ENCODE measurements at regions not wholly inside any gene's neighbourhood (a gene's known extent, or its start where the extent isn't known, plus 50 kb on each side); places are given as distances from the start of the nearest gene placed in this dataset.

- no peak overlapping the region for H3K27ac ChIP-seq (ENCODE audit: low read length)
- no peaks in the 10 kb centered on the region for H3K27me3 ChIP-seq (ENCODE audit: control insufficient read depth, insufficient read depth, low read length)
- no peak overlapping the region for H3K4me3 ChIP-seq (ENCODE audit: low read length)
- H3K9me3 ChIP-seq (ENCODE audit: control insufficient read depth, insufficient read depth, low read length): no peaks in the 10 kb centered on the region
- no peaks in the 10 kb centered on the region for H3K4me1 ChIP-seq (ENCODE audit: control insufficient read depth, insufficient read depth, low read length)
- no peaks in the 10 kb centered on the region for H3K36me3 ChIP-seq (ENCODE audit: control insufficient read depth, insufficient read depth, low read length)
- DNase-seq (ENCODE audit: low read depth, low spot score): no peak
- WGBS (ENCODE audit: insufficient coverage, insufficient read length): 100% methylated on average over 1 of the region's 2 CpGs
Observed at GRCh38 chr5:101878190-101878589, 417.9 kb downstream of the SLCO4C1 start.

- no CpG with 5 or more reads among the region's 1 CpG for WGBS (ENCODE audit: insufficient coverage, insufficient read length)
- no peak overlapping the region for H3K27ac ChIP-seq (ENCODE audit: low read length)
- no peaks in the 10 kb centered on the region for H3K36me3 ChIP-seq (ENCODE audit: control insufficient read depth, insufficient read depth, low read length)
- no peaks in the 10 kb centered on the region for H3K27me3 ChIP-seq (ENCODE audit: control insufficient read depth, insufficient read depth, low read length)
- no peaks in the 10 kb centered on the region for H3K4me1 ChIP-seq (ENCODE audit: control insufficient read depth, insufficient read depth, low read length)
- no peak overlapping the region for H3K4me3 ChIP-seq (ENCODE audit: low read length)
- no peak for DNase-seq (ENCODE audit: low read depth, low spot score)
- H3K9me3 ChIP-seq (ENCODE audit: control insufficient read depth, insufficient read depth, low read length): no peaks in the 10 kb centered on the region
Observed at GRCh38 chr5:101877451-101877850, 418.6 kb downstream of the SLCO4C1 start.

GRCh38 chr5:101866473-101866872 is 429.6 kb downstream of the SLCO4C1 start:
- DNase-seq (ENCODE audit: low read depth, low spot score): no peak
- H3K36me3 ChIP-seq (ENCODE audit: control insufficient read depth, insufficient read depth, low read length): no peaks in the 10 kb centered on the region
- no peaks in the 10 kb centered on the region for H3K4me1 ChIP-seq (ENCODE audit: control insufficient read depth, insufficient read depth, low read length)
- no CpG with 5 or more reads among the region's 1 CpG for WGBS (ENCODE audit: insufficient coverage, insufficient read length)
- H3K27me3 ChIP-seq (ENCODE audit: control insufficient read depth, insufficient read depth, low read length): no peaks in the 10 kb centered on the region
- no peaks in the 10 kb centered on the region for H3K9me3 ChIP-seq (ENCODE audit: control insufficient read depth, insufficient read depth, low read length)
- H3K4me3 ChIP-seq (ENCODE audit: low read length): no peak overlapping the region
- no peak overlapping the region for H3K27ac ChIP-seq (ENCODE audit: low read length)

GRCh38 chr5:101860563-101860962 is 435.5 kb downstream of the SLCO4C1 start:
- Histone ChIP-seq H3K36me3 (ENCODE audit: control insufficient read depth, insufficient read depth, low read length) (no peaks in the 10 kb centered on the region), H3K9me3 (ENCODE audit: control insufficient read depth, insufficient read depth, low read length) (no peaks in the 10 kb centered on the region), H3K4me1 (ENCODE audit: control insufficient read depth, insufficient read depth, low read length) (no peaks in the 10 kb centered on the region), H3K27me3 (ENCODE audit: control insufficient read depth, insufficient read depth, low read length) (no peaks in the 10 kb centered on the region), H3K4me3 (ENCODE audit: low read length) (no peak overlapping the region), H3K27ac (ENCODE audit: low read length) (no peak overlapping the region)
- no CpG with 5 or more reads among the region's 6 CpGs for WGBS (ENCODE audit: insufficient coverage, insufficient read length)
- no peak for DNase-seq (ENCODE audit: low read depth, low spot score)

GRCh38 chr5:101860145-101860544 is 435.9 kb downstream of the SLCO4C1 start:
- no peaks in the 10 kb centered on the region for H3K27me3 ChIP-seq (ENCODE audit: control insufficient read depth, insufficient read depth, low read length)
- H3K4me1 ChIP-seq (ENCODE audit: control insufficient read depth, insufficient read depth, low read length): no peaks in the 10 kb centered on the region
- H3K4me3 ChIP-seq (ENCODE audit: low read length): no peak overlapping the region
- DNase-seq (ENCODE audit: low read depth, low spot score): no peak
- H3K27ac ChIP-seq (ENCODE audit: low read length): no peak overlapping the region
- H3K36me3 ChIP-seq (ENCODE audit: control insufficient read depth, insufficient read depth, low read length): no peaks in the 10 kb centered on the region
- WGBS (ENCODE audit: insufficient coverage, insufficient read length): no CpG with 5 or more reads among the region's 10 CpGs
- no peaks in the 10 kb centered on the region for H3K9me3 ChIP-seq (ENCODE audit: control insufficient read depth, insufficient read depth, low read length)

GRCh38 chr5:101846496-101846895 is 449.6 kb downstream of the SLCO4C1 start:
- H3K4me3 ChIP-seq (ENCODE audit: low read length): no peak overlapping the region
- H3K4me1 ChIP-seq (ENCODE audit: control insufficient read depth, insufficient read depth, low read length): no peaks in the 10 kb centered on the region
- DNase-seq (ENCODE audit: low read depth, low spot score): no peak
- H3K27me3 ChIP-seq (ENCODE audit: control insufficient read depth, insufficient read depth, low read length): no peaks in the 10 kb centered on the region
- H3K9me3 ChIP-seq (ENCODE audit: control insufficient read depth, insufficient read depth, low read length): no peaks in the 10 kb centered on the region
- H3K27ac ChIP-seq (ENCODE audit: low read length): no peak overlapping the region
- H3K36me3 ChIP-seq (ENCODE audit: control insufficient read depth, insufficient read depth, low read length): no peaks in the 10 kb centered on the region

GRCh38 chr5:101843055-101843454 is 453.0 kb downstream of the SLCO4C1 start:
- Histone ChIP-seq H3K9me3 (ENCODE audit: control insufficient read depth, insufficient read depth, low read length) (no peaks in the 10 kb centered on the region), H3K4me3 (ENCODE audit: low read length) (no peak overlapping the region), H3K4me1 (ENCODE audit: control insufficient read depth, insufficient read depth, low read length) (no peaks in the 10 kb centered on the region), H3K36me3 (ENCODE audit: control insufficient read depth, insufficient read depth, low read length) (no peaks in the 10 kb centered on the region), H3K27me3 (ENCODE audit: control insufficient read depth, insufficient read depth, low read length) (no peaks in the 10 kb centered on the region), H3K27ac (ENCODE audit: low read length) (no peak overlapping the region)
- no peak for DNase-seq (ENCODE audit: low read depth, low spot score)
- no CpG with 5 or more reads among the region's 1 CpG for WGBS (ENCODE audit: insufficient coverage, insufficient read length)

- no peak overlapping the region for H3K4me3 ChIP-seq (ENCODE audit: low read length)
- WGBS (ENCODE audit: insufficient coverage, insufficient read length): no CpG with 5 or more reads among the region's 5 CpGs
- no peaks in the 10 kb centered on the region for H3K4me1 ChIP-seq (ENCODE audit: control insufficient read depth, insufficient read depth, low read length)
- H3K27ac ChIP-seq (ENCODE audit: low read length): no peak overlapping the region
- no peaks in the 10 kb centered on the region for H3K36me3 ChIP-seq (ENCODE audit: control insufficient read depth, insufficient read depth, low read length)
- H3K9me3 ChIP-seq (ENCODE audit: control insufficient read depth, insufficient read depth, low read length): no peaks in the 10 kb centered on the region
- H3K27me3 ChIP-seq (ENCODE audit: control insufficient read depth, insufficient read depth, low read length): no peaks in the 10 kb centered on the region
- DNase-seq (ENCODE audit: low read depth, low spot score): no peak
Observed at GRCh38 chr5:101838435-101838834, 457.6 kb downstream of the SLCO4C1 start.

- 100% methylated on average over 1 of the region's 4 CpGs for WGBS (ENCODE audit: insufficient coverage, insufficient read length)
- Histone ChIP-seq H3K9me3 (ENCODE audit: control insufficient read depth, insufficient read depth, low read length) (no peaks in the 10 kb centered on the region), H3K4me1 (ENCODE audit: control insufficient read depth, insufficient read depth, low read length) (no peaks in the 10 kb centered on the region), H3K27me3 (ENCODE audit: control insufficient read depth, insufficient read depth, low read length) (no peaks in the 10 kb centered on the region), H3K36me3 (ENCODE audit: control insufficient read depth, insufficient read depth, low read length) (no peaks in the 10 kb centered on the region), H3K27ac (ENCODE audit: low read length) (no peak overlapping the region), H3K4me3 (ENCODE audit: low read length) (no peak overlapping the region)
- DNase-seq (ENCODE audit: low read depth, low spot score): no peak
Observed at GRCh38 chr5:101829255-101829654, 466.8 kb downstream of the SLCO4C1 start.

- DNase-seq (ENCODE audit: low read depth, low spot score): no peak
- Histone ChIP-seq H3K4me3 (ENCODE audit: low read length) (no peak overlapping the region), H3K9me3 (ENCODE audit: control insufficient read depth, insufficient read depth, low read length) (no peaks in the 10 kb centered on the region), H3K36me3 (ENCODE audit: control insufficient read depth, insufficient read depth, low read length) (no peaks in the 10 kb centered on the region), H3K4me1 (ENCODE audit: control insufficient read depth, insufficient read depth, low read length) (no peaks in the 10 kb centered on the region), H3K27me3 (ENCODE audit: control insufficient read depth, insufficient read depth, low read length) (no peaks in the 10 kb centered on the region), H3K27ac (ENCODE audit: low read length) (no peak overlapping the region)
Observed at GRCh38 chr5:101811466-101811865, 484.6 kb downstream of the SLCO4C1 start.

- Histone ChIP-seq H3K27ac (ENCODE audit: low read length) (no peak overlapping the region), H3K27me3 (ENCODE audit: control insufficient read depth, insufficient read depth, low read length) (no peaks in the 10 kb centered on the region)
- WGBS (ENCODE audit: insufficient coverage, insufficient read length): no CpG with 5 or more reads among the region's 2 CpGs
Observed at GRCh38 chr5:101806410-101806809, 489.7 kb downstream of the SLCO4C1 start.

More at GRCh38 chr5:101806410-101806809, 489.7 kb downstream of the SLCO4C1 start:
- H3K4me1 ChIP-seq (ENCODE audit: control insufficient read depth, insufficient read depth, low read length): no peaks in the 10 kb centered on the region
- no peaks in the 10 kb centered on the region for H3K36me3 ChIP-seq (ENCODE audit: control insufficient read depth, insufficient read depth, low read length)
- no peak for DNase-seq (ENCODE audit: low read depth, low spot score)
- no peaks in the 10 kb centered on the region for H3K9me3 ChIP-seq (ENCODE audit: control insufficient read depth, insufficient read depth, low read length)
- H3K4me3 ChIP-seq (ENCODE audit: low read length): no peak overlapping the region

Data from iPS DF 6.9 (cell line).